UCSD-AML1 (cell line): ENCODE measurements at regions not wholly inside any gene's neighbourhood (a gene's known extent, or its start where the extent isn't known, plus 50 kb on each side); places are given as distances from the start of the nearest gene placed in this dataset.
"Not testable (repeated sequence)": the region's sequence is repeated elsewhere in the genome, so short reads cannot be mapped to it uniquely, and the experiment has no call there.

Source experiments
- DNase-seq: peaks from one replicate; lab custom pipeline; 2025; ENCODE audit not compliant: unreplicated experiment; lab: John Stamatoyannopoulos, UW

DNA sequence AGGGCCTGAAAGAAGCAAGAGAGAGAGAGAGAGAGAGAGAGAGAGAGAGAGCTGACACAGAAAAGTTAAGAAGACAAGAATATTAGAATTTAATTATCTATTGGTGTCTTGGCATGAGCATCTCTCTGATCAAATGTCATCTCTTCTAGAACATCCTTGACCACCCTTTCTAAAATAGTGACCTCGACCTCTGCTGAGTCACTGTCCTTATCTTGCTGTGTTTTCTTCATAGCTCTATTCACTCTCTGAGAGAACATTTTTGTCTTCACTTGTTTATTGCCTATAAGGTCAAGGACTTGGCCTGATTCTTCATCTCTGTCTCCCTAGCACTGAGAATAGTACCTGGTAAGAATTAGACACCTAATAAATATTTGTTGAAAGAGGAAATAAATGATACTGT lies 383.8 kb upstream of the RPS23 start:
- DNase-seq = no peak

DNA sequence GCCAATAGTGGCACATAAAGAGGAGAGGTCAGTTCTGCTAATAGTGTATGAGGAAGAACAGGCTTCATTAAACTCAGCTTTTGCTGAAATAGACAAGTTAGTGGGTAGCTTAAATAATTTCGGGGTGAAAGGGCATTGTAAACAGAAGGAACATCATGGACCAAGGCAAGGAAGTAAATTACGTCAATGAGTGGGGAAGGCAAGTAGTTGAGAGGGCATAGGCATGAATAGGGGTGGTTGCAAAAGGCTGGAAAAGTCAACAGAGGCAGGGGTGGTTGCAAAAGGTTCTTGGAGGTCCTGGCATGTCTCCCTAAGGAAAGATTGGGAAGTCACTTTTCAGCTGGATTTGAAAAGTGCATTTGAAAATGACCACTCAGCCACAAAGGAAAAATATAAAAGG lies 383.3 kb upstream of the RPS23 start:
- no peak for DNase-seq

DNA sequence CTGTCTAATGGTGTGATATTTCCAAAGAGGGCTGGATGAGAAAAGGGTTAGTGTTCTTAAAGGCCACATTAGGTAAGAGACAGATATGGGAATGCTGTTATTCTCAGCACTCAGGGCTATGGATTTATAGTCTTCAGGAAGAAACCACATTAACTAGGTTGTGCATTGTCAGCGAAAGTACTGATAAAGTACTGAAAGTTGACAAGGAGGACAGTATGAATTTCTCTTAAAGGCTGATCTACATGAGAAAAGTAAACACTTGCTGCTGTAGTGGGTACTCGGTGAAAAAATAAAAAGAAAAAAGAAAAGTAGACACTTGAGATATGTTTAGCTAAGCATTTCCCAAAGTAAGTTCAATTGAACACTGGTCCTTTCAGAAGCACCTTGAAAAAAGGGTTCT lies 381.0 kb upstream of the RPS23 start:
- DNase-seq = no peak

DNA sequence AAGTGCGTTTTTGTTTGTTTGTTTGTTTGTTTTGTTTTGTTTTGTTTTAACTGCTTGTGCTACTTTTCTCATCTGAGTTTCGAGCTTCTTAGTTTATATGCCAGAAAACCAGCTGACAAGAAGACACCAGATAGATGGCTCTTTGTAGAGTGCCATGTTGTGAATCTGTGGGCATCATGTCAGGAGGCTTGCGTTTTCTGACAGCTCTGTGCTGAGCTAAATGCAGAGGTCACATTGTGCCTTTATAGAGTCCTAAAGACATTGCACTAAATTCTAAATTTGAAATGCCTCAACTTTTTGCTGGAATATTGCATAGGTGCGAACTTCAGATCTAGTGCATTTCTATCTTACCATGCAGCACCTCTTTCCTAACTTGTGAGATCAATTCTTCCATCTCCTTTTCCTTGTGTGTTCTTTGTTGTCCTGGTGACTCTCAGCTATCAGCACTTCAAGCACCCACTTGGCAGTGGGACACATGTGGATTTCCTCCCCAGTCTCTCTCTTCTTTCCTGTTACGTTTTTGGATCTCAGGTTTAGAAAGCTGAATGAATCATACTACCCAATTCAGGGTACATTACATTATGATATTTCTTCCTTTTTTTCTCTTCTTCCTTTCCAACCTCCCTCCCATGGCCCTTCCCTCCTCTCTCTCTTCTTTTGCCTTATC lies 379.0 kb upstream of the RPS23 start:
- DNase-seq = no peak

DNA sequence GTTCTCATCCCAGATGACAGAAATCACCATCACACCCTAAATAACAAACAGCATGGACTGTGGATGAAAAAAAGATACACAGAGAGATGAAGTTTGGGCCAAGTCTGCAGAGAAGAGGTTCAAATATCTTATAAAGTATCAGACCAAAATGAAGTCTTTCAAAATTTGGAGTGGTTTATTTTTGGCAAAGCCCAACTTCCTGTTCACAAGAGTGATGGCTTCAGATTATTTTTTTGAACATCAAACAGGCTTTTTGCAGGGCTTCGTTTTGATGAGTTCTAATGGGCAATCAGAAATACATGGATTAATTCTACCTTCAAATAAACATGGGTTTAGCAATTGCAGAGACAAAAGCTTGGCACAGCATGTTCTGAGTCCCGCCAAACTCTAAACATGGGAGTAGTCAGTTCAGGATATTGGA lies 378.2 kb upstream of the RPS23 start:
- no peak for DNase-seq

DNA sequence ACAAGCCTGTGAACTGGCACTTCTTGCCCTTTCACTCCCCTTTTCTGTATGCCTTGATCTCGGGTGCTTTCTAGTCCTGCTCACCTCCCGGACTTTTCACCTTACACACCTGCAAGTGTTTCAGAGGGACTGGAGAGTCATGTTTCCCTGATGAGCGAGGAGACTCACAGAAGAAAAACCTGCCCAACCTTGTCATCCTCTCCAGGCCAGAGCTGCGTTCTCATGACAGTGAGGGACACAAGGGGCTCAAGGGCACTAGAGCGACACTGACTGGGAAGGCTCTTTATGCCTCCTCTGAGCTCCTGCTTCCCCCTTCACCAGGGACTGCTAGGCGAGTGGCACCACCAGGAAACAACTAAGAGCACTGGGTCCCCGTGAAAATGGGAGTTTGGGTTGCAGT lies 376.9 kb upstream of the RPS23 start:
- DNase-seq = no peak

DNA sequence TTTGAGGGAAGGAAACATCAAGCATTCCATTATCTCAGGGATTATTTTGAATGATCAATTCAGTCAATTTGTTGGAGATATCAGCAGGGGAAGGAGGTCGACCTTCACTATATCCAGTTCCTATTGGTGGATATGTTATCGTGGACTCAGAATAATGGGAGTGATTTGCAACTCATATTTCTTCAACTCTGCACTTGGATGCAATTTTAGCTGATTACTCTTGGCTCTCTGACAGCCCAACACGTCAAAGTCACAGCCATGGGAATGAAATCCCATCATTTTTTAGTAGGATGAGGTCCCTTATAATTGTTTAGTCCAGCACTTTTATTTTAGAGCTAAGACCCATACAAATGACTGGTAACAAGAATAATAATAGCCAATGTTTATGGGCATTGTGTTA lies 371.8 kb upstream of the RPS23 start:
- no peak for DNase-seq

DNA sequence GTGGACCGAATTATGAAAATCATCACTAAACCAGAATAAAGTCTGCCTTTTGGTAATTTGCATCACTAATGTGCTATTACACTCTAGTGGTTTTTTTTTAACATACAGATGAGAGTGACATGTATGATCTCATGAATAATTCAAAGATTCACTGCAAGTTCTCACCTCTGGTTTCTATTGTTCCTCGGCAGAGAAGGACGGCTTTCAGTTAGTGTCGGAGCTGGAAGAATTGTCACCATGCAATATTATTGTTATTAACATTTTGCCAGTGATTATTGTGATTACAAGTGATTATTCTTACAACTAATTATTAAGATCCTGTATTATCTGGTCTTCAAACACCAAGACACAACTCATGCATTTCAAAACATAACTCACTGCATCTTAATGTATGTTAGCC lies 366.6 kb upstream of the RPS23 start:
- no peak for DNase-seq

DNA sequence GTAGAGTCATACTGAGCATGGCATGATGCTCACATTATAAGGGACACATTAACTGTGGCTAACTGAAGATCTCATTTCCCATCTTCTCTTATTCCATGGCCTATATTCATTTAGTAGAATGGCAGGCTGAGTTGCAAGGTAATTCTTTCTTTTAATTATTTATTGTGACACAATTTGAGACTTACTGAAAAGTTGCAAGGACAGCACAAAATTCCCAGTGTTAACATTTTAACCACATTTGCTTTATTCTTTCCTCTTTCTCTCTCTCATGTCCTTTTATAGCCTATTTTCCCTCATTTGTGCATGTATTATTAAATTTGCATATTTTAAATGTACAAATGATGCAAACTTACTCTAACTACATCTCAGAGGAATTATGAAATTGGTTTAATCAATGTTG lies 366.1 kb upstream of the RPS23 start:
- no peak for DNase-seq

DNA sequence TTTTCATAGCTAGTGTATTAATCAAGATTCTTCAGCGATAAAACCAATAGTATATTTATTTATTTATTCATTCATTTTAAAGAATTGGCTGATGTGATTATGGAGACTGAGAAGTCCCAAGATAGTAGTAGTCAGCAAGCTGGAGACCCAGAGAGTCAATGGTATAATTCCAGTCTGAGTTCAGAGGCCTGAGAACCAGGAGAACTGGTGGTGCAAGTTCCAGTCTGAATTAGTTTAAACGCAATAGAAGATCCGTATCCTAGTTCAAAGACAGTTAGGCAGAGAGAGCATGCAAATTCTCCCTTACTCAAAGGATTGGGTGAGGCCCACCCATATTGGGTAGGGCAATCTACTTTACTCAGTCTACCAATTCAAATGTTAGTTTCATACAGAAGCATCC lies 364.2 kb upstream of the RPS23 start:
- no peak for DNase-seq

DNA sequence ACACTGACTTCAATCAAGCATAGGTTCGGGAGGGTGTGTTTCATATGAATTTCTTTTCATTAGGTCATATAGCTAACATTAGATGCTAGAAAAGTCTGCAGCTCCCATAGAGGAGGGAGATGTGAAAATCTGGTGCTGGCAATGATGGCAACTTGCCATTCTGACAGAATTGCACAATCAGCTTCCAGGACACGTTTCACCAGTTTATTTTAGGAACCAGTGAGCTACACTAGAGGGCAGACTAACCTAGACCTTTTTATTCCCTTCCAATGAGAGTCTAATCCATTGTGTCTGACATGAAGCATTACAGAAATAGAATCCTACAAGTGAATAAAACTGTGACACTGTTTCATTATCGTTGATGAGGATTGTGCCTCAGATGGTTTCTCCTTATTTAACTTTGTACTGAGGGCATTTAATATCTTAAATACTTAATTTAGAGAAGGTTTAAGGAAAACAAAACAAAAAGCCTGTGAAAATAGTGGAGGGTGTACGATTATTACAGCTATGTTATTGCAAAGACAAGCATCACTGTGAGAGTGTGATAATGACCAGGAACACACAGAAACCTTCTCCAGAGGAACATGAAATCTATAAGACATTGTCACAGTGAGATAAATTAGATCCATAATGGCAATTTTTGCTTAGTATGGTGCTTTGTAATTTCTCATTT lies 363.3 kb upstream of the RPS23 start:
- DNase-seq = no peak

DNA sequence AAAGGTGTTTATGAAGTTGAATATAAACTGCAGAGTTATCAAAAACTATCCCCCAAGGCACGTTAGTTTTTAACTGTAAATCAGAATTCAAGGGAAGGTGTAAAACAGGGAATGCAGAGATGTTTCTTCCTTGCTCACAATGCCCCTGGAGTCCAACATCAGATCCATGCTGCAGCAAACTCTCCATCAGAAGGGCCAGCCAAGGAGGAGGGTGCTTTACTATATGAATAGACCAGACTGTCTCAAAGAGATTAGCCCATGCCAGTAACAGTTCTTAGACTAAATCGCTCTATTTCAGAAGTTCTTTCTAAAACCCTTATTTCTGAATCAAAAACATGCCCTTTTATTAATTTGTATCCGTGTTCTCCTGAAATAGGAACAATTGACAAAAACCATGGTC lies 362.8 kb upstream of the RPS23 start:
- no peak for DNase-seq

DNA sequence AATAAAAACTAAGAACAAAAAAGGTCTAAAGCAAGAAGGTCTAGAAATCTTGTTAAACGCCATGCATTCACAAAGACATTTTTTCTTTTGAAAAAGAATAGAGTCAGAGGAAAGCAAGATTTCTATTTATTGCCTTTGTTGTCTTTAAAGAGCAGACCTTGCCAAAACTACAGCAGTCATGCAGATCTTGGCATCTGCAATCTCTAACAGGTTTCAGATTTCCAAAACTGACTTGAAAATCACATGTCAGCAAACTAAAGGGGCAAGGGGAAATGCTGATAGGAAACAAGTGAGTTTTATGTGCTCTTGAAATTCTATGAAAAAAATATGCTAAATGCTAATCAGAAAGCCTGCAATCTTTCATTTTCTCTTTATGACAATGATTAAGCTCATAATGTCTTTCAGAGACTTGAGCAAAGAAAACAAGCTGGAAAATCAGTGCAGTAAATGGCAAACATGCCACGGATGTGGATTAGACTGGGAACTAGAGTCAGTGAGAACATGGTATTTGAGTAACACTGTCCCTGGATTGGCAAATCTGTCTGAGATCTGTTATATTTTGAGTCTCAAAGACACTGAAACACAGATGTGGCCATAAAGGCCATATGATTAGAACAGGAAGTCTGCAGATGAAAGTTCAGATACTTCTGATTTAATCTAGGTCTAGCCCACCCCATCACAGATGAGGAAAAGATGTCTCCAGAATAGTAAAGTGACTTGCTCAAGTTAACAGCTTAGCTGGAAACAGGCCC lies 361.4 kb upstream of the RPS23 start:
- no peak for DNase-seq

DNA sequence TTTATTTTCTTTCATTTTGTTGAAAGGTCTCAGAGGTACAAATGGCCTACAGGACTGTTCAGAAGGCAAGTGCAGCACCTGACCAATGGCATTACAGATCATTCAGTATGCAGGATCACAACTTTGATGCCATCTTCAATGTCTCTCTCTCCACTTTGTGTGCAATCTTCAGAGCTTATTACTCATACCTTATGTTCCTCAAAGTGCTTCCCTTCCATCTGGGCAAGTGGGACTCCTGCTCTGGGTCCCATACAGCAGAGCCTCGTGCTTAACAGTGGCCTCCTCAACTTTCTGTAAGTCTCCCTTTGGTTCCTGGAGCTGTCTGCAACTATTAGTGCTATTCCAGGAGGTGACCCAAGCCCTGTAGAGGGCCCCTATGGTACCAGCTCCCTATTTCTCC lies 358.4 kb upstream of the RPS23 start:
- no peak for DNase-seq

DNA sequence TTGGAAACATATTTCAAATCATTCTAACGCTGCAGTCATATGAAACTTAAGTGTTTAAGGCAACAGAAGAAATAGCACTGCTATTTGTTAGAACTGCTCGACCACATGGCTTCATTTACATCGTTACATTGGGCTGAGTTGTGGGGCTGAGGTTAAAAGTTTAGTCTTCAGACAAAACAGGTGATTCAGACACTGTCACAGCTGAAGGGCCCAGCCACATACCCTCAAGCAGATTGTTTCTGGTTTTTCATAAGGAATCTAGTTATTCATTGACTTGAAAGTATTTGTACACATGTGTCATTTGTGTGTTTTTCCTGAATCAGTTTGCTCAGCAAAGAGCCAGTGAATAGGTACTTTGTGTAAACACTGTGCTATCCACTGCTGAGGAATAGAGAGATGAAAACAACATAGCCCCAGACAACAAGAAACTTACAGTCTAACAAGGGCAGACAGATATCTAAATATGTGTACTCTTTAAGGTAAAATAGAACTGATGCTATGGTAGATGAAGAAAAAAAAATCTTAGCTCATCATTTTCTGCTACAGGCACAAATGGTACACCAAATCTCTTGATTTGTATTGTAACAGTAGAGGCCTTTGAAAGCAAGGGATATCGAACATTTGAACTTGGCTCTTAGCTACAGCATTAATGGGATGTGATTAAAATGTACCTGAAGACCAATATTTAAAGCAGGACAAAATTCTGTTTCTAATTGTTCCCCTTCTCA lies 357.6 kb upstream of the RPS23 start:
- DNase-seq = no peak

DNA sequence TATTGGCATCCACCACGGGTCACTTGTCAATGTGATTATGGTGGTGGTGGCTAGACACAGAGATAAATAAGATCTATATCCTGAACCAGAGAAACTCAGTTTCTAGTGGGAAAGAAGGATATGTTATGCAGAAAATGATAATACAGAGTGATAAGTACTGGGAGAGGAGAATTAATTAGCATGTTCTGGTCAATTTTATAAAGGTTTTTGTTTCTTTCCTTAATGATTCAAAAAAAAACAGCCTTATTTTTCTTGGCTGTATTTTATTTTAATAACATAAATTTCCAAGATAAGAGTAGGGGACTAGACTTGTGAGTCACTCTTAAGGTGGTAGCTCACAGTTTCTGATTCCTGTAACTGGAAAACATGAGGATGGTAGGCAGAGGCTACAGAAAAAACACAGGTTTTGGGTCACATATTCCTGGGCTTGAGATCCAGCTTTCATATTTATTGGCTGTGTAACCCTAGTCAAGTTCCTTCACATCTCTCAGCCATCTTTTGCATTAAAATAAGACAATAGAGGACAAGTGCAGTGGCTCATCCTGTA lies 350.3 kb upstream of the RPS23 start:
- DNase-seq = no peak

DNA sequence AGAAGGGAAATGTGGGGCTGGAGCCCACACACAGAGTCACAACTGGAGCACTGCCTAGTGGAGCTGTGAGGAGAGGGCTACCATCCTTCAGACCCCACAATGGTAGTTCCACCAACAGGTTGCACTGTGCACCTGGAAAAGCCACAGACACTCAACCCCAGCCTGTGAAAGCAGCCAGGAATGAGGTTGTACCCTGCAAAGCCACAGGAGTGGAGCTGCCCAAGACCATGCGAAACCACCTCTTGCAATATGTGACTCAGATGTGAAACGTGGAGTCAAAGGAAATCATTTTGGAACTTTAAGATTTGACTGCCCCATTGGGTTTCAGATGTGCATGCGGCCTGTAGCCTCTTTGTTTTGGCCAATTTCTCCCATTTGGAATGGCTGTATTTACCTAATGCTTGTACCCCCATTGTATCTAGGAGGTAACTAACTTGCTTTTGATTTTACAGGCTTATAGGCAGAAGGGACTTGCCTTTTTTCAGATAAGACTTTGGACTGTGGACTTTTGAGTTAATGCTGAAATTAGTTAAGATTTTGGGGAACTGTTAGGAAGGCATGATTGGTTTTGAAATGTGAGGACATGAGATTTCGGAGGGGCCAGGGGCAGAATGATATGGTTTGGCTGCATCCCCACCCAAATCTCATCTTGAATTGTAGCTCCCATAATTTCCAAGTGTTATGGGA lies 348.9 kb upstream of the RPS23 start:
- not testable (repeated sequence) for DNase-seq

DNA sequence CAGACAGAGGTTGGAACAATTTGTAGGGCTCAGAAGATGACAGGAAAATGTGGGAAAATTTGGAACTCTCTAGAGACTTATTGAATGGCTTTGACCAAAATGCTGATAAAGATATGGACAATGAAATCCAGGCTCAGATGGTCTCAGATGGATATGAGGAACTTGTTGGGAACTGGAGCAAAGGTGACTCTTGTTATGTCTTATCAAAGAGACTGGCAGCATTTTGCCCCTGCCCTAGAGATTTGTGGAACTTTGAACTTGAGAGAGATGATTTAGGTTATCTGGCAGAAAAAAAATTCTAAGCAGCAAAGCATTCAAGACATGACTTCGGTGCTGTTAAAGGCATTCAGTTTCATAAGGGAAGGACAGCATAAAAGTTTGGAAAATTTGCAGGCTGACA lies 347.9 kb upstream of the RPS23 start:
- not testable (repeated sequence) for DNase-seq

DNA sequence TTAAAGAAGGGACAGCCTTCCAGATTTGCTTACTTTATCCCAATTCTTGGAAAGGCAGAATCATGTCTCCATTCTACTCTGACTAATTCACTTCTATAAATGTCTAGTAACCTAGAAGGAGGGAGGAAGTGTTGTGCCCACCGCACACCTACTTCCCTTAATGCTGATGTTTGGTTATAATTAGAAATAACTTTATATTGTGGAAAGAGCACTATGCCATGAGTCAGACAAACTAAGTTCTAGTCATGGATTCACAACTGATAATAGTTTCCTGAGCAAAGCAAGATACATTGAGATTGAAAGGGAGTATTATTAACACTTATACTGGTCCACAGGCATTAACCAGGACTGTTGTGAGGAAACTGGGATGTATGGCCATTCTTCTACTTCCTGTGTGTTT lies 345.9 kb upstream of the RPS23 start:
- DNase-seq = no peak

DNA sequence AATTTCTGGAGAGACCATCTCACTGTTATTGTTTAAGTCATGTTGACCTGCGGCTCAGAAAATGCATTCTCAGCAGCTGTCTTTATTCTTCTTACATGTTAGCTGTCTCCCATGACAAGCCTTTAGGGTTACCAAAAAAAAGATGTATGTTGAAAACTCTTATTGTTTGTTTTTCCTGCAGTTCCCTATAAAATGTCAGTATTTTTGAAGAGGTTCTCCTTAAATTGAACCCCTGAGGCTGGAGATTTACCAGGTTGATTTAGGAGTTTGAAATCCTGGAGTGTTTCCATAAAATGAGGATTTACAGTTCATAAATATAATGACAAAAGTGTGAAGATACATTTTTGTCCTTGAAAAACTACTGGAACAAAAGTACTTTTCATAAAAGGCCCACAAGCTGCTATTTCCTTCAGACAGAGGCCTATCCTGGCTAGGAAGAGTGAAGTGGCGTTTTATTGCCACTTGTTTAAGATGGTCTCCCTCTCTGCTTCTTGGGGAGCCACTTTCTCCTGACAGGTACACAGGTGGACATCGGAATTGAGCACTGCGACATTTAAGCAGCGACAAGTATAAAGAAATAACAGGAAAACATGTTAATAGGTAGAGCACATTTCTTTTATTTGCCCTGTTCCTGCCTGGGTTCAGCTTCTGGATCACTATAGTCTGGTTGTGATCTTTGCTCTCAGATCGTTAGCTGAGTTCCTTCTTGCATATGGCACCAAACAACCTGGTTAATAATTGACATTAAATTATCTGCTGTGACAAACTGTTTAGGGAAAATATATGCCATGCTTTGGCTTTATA lies 344.8 kb upstream of the RPS23 start:
- DNase-seq = no peak
